DMS153 (cell line): ENCODE measurements at regions not wholly inside any gene's neighbourhood (a gene's known extent, or its start where the extent isn't known, plus 50 kb on each side); places are given as distances from the start of the nearest gene placed in this dataset.
A peak's percentile ranks its signal among the peaks of the same experiment; 100 is the strongest.

Experiments
- DNase-seq: peaks from one replicate; lab custom pipeline; 2025; lab: John Stamatoyannopoulos, UW

DNA sequence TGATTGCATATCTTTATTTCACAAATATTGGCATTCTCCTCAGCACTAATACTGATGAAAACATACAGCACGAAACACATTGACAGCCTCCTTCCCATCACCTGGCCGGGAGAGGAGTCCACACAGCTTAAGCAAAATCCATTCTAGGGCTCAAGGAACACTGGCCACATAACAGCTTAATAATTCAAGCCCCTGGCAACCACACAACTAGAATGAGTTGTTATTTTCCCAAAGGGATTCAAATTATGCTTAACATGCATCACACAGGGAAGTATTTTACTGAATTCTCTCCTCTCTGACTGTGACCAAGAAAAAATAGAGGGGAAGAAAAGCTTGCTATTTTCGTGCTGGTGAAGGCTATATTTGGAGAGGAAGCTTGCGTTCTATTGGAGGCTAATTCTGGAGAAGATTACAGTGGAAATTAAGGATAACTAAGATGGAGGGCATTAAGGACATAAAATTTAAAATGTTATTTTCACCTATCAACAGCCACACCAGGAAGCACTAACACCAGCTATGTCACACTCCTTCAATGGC lies 198.5 kb downstream of the ADGRG6 start:
- no peak for DNase-seq

DNA sequence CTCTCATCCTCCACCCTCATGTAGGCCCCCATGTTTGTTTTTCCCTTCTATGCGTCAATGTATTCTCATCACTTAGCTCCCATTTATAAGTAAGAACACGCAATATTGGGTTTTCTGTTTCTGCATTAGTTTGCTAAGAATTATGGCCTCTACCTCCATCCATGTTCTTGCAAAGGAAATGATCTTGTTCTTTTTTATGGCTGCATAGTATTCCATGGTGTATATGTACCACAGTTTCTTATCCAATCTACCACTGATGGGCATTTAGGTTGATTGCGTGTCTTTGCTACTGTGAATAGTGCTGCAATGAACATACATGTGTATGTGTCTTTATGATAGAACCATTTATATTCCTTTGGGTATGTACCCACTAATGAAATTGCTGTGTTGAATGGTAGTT lies 200.0 kb downstream of the ADGRG6 start:
- DNase-seq = no peak

DNA sequence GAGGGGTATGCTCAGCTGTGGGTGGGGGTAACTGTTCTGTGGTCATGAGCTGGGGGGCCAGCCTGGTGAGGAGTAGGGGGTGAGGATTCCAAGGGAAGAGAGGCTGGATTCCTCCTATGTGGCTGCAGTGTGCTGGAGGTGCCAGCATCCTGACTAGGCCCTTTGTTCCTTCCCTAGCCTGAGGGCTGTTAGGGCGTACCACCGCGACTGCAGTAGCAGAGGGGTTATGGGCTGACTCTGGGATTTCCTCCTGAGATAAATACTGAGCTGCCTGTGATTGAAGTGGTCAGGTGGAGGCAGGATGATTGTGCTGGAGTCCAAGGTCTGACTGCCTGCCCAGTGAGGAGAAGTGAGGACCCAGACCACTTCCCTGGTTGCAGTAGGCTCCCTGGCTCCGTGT lies 205.3 kb downstream of the ADGRG6 start:
- DNase-seq = no peak

DNA sequence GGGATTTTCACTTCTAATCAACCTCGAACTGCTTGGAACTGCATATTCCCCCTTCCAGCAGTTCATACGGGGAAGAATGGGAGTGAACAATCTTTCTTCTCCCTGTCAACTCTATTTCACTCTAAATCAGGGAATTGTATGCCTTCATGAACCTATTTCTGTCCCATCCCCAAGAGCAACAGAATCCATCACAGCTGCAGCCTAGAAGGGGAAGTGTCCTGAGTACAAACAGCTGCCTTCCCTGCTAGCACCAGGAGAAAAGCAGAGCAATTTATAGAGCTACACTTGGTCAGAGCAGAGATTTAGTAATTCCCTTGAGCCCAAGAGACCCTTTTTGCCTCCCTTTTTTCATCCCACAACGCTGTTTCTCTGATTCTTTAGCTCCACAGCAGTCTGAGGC lies 208.4 kb downstream of the ADGRG6 start:
- DNase-seq = no peak

DNA sequence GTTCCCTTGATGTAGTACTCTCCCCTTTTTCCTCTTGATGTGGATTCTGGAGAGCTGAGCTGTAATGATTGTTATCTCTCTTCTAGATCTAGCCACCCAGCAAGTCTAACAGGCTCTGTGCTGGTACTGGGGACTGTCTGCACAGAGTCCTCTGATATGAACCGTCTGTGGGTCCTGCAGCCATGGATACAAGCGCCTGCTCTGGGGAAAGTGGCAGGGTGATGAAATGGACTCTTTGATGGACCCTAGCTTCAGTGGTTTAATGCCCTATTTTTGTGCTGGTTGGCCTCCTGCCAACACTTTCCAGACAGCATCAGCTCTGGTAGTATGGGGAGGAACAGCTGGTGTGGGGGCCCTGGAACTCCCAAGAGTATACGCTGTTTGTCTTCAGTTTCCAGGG lies 216.3 kb downstream of the ADGRG6 start:
- peak; percentile 35 for DNase-seq

DNA sequence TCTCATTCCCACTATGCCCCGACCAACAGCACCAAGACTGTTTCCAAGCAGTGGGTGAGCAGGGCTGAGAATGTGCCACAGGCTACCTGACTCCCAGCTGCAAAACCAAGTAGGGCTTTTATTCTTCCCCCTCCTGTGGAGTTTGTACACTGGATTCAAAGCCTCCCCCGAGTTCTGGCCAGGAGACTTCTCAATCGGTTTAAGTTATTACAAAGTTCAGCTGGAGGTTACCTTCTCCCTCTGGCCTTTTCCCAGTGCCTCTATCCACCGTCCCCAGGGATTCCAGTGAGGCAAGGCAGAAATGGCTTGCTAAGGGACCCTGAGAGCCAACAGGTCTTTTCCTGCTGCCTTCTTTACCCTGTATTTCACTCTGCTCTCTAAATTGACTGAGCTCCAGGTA lies 217.0 kb downstream of the ADGRG6 start:
- DNase-seq = no peak

DNA sequence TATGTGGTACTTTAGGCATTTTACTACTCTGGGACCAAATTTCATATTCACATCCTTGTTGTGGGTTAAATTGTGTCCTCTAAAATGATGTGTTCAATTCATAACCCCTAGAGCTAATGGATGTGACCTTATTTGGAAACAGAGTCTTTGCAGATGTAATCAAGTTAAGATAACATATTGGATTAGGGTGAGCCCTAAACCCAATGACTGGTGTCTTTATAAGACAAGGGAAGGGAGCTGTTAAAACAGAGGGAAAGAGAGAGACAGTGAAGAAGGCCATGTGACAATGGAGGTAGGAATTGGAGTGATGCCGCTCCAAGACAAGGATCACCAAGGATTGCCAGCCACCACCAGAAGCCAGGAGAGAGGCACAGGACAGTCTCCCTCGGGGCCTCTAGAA lies 220.0 kb downstream of the ADGRG6 start:
- DNase-seq = no peak

DNA sequence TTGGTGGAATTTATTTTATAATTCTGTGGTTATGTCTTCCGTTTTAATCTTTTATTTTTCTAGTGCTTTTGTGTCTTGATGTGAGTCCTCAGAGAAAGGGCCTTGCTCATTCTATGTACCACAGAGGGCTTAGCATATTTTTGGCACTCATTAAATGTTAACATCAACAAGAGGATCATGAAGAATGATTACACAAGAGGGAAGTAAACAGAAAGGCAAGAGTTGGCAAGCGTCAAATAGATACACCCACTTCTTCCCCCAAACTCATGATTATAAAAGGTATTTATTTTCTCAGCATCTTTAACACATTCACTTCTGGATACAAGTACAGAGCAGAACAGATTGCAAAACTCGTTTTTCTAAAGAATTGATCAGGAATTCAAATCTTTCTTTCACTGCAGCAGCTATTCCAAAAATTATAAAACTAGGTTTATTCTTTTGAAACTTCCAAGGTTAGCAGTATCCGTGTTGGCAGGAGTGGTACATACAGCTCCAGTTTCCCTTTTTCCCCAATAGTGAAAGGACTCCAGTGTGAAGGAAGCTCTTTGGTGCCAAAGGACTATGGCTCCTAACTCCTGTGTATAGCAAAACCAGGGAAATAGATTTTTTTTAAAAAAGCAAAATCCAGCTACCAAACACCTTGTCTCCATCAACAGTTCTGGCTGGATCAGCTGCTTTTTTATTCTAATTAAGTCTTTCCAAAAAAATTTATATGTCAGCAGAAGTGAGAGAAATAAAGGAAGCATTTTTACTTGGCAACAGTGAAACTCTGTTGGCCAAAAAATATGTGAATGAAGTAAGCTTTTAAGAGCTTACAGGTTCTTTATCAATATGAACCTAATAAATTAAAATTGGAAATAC lies 221.9 kb downstream of the ADGRG6 start:
- DNase-seq = peak; percentile 25

DNA sequence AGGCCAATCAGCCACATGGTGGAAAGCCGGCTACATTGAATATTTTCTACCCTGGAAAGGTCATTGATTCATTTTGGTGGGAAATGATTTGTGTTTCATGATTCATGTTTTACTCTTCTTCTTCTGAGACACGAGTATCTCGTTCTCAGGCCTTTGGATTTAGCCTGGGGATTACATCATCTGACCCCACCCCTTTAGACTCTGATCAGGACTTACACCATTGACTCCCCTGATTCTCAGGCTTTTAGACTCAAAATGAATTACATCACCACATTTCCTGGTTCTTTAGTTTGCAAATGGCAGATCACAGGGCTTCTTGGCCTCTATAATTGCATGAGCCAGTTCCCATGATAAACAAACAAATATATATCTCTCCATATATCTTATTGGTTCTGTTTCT lies 228.8 kb downstream of the ADGRG6 start:
- DNase-seq = no peak

DNA sequence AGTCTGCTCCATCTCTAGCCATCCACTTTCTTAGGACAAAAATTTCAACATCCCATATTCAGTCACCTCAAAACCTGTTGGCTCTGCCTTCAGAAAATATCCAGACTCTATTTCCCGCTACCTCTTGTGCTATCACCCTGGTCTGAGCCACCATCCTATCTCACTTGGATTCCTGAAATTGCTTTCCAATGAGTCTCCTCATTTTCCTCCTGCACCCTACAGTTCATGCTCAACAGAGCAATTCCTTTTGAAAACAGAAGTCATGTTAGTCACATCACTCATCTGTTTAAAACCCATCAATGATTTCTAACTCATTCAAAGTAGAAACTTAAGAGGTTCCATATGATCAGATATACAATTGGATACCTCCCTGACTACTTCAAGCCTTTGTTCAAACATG lies 229.9 kb downstream of the ADGRG6 start:
- DNase-seq = no peak

DNA sequence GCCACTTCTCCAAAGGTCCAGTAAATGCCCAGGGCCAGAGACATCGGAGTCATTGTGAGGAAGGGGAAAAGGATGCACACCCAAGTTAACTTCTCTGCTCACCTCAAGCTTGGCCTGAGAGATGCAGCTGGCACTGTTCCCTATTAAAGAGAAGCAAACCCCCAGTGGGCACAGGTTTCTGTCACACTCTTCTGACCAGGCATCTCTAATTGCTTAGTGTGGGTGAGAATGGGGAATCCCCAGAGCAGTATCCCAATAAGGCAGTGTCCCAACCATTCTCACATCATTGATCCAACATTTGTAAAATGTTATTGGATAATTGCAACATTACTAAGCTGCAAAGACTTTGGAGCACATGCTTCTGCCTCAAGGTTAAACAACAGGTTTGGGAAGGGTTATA lies 232.3 kb downstream of the ADGRG6 start:
- no peak for DNase-seq

DNA sequence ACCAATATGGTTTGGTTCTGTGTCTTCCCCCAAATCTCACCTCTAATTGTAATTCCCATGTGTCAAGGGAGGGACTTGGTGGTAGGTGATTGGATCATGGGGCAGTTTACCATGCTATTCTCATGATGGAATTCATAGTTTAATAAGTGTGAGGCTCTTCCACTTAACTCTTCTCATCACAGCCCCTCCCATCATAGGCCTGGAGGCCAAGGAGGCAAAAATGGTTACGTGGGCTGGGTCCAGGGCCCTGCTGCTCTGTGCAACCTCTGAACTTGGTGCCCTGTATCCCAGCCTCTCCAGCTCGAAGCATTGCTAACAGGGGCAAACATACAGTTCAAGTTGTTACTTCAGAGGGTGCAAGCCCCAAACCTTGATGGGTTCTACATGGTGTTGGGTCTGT lies 232.7 kb downstream of the ADGRG6 start:
- no peak for DNase-seq

DNA sequence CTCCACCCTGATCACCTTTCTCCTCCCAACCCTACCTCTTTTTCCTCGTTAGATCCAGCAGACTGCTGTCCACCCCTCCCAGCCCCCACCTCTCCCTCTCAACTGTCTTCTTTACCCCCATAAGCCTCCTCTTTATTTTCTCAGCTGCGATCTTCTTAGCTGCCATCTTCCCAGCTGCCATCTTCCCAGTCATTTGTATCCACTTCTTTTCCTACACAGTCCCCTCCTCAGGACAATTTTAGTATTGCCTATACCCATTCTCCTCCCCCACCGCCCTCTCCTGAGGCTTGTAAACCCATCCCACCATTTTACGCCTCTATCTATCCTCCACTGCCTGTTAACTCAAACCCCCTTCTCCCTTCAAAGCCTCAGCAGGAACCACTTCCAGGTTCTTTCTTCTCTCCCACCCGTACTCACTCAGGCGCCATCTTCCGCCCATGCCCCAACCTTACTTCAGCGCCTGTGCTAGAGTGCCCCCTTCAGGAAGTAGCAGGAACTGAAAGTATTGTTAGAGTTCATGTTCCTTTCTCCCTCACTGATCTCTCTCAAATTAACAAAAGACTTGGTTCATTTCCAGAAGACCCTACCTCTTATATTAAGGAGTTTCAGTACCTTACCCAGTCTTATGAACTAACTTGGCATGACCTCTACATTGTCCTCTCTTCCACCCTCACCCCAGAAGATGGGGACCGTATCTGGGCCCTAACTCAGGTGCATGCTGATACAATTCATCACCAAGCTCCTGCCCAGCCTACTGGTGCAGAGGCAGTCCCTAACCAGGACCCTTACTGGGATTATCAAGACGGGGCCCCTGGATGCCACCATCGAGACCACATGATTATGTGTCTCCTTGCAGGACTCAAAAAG lies 236.0 kb downstream of the ADGRG6 start:
- DNase-seq = peak; percentile 15

DNA sequence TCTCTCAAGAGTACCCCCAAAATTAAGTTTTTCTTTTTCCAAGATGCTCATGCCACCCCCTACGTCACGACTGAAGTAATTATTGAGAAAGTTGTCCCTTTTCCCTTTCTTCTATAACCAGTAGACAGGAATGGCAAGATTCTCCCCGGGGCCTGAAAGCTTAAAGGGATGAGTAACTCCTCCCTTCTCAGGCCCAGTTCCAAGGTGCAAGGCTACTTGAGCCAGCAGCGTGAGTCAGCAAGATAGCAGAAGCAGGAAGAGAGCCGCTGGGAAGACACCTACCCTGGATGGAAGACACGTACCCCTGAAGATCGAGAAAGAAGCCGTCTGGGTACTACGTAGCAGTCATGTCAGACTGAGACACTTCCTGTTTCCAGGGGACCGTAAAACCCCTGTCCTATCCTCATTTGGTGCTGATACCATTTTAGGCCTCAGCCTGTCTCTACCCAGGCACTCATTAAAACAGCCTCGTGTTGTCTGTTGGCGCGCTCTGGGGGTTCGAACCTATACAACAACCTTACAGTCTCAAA lies 241.0 kb downstream of the ADGRG6 start:
- DNase-seq = no peak

DNA sequence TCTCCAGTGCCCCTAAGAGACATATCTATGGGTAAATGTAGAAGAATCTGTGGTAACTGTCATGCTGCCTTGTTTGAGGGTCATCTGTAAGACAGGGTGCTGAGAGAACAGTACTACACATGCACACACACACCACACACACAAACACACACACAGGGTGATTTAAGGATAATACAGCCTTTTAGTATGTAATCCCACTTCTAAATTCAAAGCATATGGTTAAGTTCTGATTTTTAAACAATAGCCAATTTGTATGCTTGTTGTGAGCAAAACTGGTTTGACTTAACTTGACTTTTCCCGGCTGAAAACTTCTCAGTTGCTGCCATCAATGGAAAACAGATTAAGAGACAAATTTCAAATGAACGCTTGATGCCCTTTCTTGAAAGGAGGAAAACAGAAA lies 241.8 kb downstream of the ADGRG6 start:
- no peak for DNase-seq

DNA sequence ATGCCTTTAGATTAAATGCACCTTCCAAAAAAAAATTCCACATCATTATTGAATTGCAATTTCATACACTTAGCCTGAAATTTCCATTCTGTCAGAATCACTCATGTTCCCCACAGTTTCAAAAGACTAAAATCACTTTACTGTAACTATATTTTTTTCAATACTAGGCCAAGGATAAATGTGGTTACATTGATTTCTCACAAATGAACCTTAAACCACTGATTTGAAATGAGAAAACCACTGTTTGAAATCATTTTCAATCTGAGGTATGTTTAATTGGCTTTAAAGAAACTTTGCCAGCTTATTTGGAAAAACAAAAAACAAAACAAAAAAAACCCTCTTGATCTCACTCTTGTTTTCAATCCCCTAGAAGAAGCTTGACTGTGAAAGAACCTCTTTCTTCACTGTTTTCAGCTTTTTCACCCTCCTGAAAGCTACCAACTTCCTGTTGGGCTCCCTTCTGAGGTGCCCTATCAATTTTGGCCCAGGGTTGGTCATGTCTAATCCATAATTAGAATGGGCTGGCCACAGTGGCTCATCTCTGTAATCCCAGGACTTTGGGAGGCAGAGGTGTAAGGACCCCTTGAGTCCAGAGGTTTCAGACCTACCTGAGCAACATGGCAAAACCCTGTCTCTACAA lies 242.5 kb downstream of the ADGRG6 start:
- DNase-seq = no peak

DNA sequence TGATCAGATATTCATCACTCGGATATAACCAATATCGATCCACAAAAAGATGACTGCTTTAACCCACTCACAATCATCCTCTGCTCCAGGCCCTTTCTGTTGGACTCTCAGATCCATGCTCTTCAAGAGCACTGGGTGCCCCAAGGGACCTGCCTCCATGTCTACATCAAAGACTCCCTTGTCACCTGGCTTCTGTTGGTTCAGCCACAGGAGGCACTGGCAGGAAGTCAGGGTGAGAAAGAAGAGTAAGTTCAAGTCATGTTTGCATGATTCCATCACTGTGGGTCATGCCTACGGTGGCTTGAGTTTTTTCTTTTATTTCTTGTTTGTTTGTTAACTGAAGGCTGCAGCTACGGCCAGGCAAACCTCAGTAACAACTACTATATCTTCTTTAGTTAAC lies 243.3 kb downstream of the ADGRG6 start:
- no peak for DNase-seq

DNA sequence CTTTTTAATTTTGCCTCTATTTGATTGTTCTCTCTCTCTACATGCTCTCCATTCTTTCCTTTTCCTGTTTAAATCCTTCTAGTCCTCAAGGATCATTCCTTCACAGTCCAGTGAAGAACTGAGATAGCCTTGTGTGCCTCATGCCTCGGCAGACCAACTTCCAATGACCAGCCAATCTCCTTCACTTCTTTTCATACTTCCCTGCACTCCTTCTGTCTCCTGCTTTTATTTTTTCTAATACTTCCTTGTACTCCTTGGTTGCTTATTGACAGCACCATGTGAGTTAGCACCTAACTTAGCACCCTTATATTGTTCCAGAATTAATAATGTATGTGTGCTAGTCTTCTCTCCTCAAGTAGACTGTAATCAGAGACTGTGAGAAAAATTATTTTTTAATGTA lies 246.8 kb downstream of the ADGRG6 start:
- DNase-seq = no peak

DNA sequence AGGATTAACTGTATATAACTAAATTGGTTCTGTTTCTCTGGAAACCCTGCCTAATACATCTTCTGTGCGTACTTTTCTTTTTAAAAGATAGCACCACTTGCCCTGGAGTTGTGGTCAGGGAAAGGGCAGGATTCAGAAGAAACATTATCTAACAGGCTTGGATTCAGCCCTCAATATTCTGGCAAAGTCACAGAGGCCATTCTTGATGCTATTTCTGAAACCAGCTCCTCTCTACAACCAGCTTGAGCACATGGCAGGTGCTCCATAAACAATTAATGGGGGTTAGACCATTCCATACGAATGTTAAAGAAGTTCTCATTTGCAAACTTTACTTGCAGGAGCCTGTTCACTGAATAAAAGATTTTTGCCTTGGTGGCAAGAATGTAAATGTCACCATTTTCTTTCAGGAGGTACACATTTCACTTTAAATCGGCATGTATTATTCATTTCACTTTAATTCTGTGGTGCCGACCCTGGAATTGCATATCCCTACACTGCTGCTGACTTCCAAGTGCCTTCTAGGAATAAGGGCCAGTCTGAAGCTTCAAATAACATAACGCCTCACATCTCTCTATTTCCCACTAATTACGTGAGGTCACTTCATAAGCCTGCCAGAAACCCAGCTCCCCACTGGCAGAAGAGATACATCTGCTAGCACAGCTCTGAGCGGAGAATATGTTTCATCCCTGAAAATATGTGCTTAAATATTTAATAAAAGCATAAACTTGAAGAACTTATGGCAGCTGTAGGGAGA lies 248.7 kb downstream of the ADGRG6 start:
- no peak for DNase-seq

DNA sequence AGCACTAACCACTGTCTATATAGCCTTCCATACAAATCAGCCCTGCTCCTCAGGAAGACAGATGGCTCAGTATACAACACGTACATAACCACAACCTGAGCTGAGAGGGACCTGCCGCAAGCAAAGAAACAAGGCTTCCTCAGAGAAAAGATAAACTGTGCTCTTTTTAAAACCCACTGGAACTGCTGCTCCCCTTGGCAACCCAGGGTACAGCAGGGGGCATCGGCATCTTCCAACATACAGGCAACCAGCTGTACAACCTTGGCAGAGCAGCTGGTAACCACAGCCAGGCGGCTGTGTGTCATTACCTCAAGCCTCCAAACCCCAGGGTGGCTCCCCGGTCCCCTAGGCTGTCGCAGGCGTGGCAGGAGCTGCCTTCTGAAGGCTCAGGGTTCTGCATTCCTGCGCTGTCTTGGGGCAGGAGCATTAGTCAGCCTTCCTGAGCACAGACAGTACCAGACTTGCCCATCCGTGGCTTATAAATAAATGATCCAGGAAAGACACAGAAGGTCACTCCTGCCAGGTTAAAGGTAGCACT lies 249.5 kb downstream of the ADGRG6 start:
- DNase-seq = no peak

DNA sequence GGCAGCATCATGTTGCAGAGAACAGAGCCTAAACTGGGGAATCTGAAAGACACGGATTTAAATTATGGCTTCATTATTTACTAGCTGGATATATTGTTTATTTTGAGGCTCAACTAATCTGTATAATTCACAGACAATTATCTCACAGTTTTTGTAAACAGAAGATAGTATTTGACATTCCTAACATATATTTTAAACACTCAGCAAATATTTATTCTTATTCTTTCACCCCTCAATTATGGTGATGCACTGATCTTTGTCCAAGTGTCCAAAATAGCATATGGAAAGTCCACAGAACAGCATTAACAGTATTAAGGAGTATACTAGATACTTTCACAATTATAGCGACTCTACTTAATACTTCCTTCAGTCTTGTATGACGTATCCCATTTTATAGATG lies 257.0 kb downstream of the ADGRG6 start:
- no peak for DNase-seq
